Esophagus muscularis mucosa (tissue), 3 donors: ENCODE measurements at regions not wholly inside any gene's neighbourhood (a gene's known extent, or its start where the extent isn't known, plus 50 kb on each side); places are given as distances from the start of the nearest gene placed in this dataset.

Experiments
- CTCF ChIP-seq, 3 experiments: fragments of 200-600 bp in 2 of 3; fragments of 450-650 bp in 1 of 3; sonication (generic) in 2 of 3; IDR thresholded peaks; one replicate each; pipeline ENCODE4 v1.5.1; 2017 to 2019; ENCODE audit warnings: antibody characterized with exemption in 3 of 3, mild to moderate bottlenecking in 2 of 3, moderate library complexity in 1 of 3
- POLR2A ChIP-seq: fragments of 450-650 bp; IDR thresholded peaks from one replicate; pipeline ENCODE4 v1.6.1; 2017; ENCODE audit warnings: antibody characterized with exemption, moderate library complexity, mild to moderate bottlenecking, low read depth
- POLR2AphosphoS5 ChIP-seq, 2 donors: sonication (generic); formaldehyde crosslinking; IDR thresholded peaks; one replicate each; pipeline ENCODE4 v1.6.1; 2017; ENCODE audit warnings: antibody characterized with exemption in 2 of 2

GRCh38 chr2:51698021-51698420, 666.1 kb upstream of the NRXN1 start:
- TF ChIP-seq POLR2A (no peak), CTCF (IDR thresholded peaks at IDR 0.05) (no peak), POLR2AphosphoS5 (IDR thresholded peaks at IDR 0.05) (no peak)
